OCI-LY7 (cell line): ENCODE measurements at regions not wholly inside any gene's neighbourhood (a gene's known extent, or its start where the extent isn't known, plus 50 kb on each side); places are given as distances from the start of the nearest gene placed in this dataset.

ENCODE experiments used
- EZH2phosphoT487 ChIP-seq: fragments of 200-600 bp; sonication (generic); IDR thresholded peaks from 2 replicates; pipeline ENCODE4 v1.6.1; 2018; ENCODE audit warnings: low read depth, borderline replicate concordance, mild to moderate bottlenecking, mixed run types, antibody characterized with exemption, low read length, moderate library complexity, mixed read lengths
- TF ChIP-seq, protein P1 (sequence below): fragments of 200-600 bp; sonication (generic); conservative IDR thresholded peaks from 2 replicates; pipeline ENCODE4 v1.5.1; 2014; ENCODE audit warnings: mild to moderate bottlenecking, antibody characterized with exemption, low read length, moderate library complexity, mixed read lengths

DNA sequence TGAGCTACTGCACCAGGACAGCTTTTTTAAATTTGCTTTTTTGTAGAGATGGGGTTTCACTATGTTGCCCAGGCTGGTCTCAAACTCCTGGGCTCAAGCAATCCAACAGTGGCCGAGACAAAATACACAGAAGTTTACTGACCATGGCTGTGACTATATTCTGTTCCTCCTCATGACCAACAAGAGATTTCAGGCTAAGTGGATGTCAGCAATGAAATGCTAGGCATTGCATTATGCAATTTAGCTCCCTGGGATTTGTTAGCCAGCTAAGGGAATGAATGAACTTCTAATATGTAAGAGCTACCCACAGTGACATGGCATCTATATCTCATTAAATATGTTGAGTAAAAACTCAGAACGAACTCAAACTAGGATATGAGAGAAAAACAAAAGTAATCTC is 81.9 kb upstream of the MBOAT2 start:
- TF ChIP-seq, protein P1, sequence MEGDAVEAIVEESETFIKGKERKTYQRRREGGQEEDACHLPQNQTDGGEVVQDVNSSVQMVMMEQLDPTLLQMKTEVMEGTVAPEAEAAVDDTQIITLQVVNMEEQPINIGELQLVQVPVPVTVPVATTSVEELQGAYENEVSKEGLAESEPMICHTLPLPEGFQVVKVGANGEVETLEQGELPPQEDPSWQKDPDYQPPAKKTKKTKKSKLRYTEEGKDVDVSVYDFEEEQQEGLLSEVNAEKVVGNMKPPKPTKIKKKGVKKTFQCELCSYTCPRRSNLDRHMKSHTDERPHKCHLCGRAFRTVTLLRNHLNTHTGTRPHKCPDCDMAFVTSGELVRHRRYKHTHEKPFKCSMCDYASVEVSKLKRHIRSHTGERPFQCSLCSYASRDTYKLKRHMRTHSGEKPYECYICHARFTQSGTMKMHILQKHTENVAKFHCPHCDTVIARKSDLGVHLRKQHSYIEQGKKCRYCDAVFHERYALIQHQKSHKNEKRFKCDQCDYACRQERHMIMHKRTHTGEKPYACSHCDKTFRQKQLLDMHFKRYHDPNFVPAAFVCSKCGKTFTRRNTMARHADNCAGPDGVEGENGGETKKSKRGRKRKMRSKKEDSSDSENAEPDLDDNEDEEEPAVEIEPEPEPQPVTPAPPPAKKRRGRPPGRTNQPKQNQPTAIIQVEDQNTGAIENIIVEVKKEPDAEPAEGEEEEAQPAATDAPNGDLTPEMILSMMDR = no peak
- no peak for TF ChIP-seq EZH2phosphoT487
